BLaER1 treated with 17β-estradiol and CSF1 and Interleukin-3, amounts not matched to agents 10 nM and 100 nM (cell line): ENCODE measurements at regions not wholly inside any gene's neighbourhood (a gene's known extent, or its start where the extent isn't known, plus 50 kb on each side); places are given as distances from the start of the nearest gene placed in this dataset.
"Not testable (repeated sequence)": the region's sequence is repeated elsewhere in the genome, so short reads cannot be mapped to it uniquely, and the experiment has no call there.

Source experiments
- H3K27ac ChIP-seq, 11 experiments: shearing (Covaris generic); formaldehyde crosslinking; 2 replicates each; pipeline ENCODE4 v1.8.1; 2022
- H3K27me3 ChIP-seq, 11 experiments: shearing (Covaris generic); formaldehyde crosslinking; 2 replicates each; pipeline ENCODE4 v1.8.1; 2022
- H3K36me3 ChIP-seq, 11 experiments: shearing (Covaris generic); formaldehyde crosslinking; 2 replicates each; pipeline ENCODE4 v1.8.1; 2022
- H3K4me1 ChIP-seq, 10 experiments: shearing (Covaris generic); formaldehyde crosslinking; 2 replicates each; pipeline ENCODE4 v1.8.1; 2022
- H3K4me2 ChIP-seq, 11 experiments: shearing (Covaris generic); formaldehyde crosslinking; 2 replicates each; pipeline ENCODE4 v1.8.1; 2022
- H3K4me3 ChIP-seq, 10 experiments: shearing (Covaris generic); formaldehyde crosslinking; 2 replicates each; pipeline ENCODE4 v1.8.1; 2022
- H3K9ac ChIP-seq, 11 experiments: shearing (Covaris generic); formaldehyde crosslinking; 2 replicates each; pipeline ENCODE4 v1.8.1; 2022
- H3K9me3 ChIP-seq, 11 experiments: shearing (Covaris generic); formaldehyde crosslinking; replicated peaks in 1 of 11; 2 replicates each; pipeline ENCODE4 v1.8.1; 2022
- H4K20me1 ChIP-seq, 11 experiments: shearing (Covaris generic); formaldehyde crosslinking; 2 replicates each; pipeline ENCODE4 v1.8.1; 2022
- Cebpa-rat ChIP-seq, 11 experiments: shearing (Covaris generic); IDR thresholded peaks; 2 replicates each; pipeline ENCODE4 v1.8.1; 2022

DNA sequence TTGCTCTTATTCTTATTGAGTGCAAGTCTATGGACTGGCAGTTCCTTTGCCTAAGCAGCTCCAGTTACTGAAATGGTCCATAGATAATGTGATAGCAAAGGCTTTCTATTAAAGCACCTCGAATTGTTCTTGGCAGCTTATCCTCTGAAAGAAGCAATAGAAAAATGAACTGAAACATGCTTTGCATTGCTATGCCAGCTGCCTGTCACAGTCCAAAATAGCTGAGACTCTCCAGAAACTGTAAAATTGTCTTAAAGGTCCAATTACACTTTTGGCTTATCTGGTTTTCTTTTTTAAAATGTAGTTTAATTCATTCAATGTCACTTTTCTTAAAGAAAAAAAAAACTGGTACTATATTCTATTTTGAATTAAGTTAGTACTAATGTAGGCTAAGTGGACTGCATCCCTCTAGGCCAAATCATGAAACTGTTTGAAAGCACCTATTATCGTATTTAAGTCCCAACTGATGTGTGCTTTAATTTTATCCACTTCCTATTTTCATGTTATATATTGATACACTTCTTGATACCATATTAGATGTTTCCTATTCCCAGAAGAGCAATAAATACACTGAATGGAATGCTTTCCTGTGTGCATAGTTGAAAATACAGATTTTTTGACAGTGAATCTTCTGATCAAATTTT, 208.0 kb upstream of the DEPDC1 start:
- H3K27me3 ChIP-seq, result no peaks in the 10 kb centered on the region

DNA sequence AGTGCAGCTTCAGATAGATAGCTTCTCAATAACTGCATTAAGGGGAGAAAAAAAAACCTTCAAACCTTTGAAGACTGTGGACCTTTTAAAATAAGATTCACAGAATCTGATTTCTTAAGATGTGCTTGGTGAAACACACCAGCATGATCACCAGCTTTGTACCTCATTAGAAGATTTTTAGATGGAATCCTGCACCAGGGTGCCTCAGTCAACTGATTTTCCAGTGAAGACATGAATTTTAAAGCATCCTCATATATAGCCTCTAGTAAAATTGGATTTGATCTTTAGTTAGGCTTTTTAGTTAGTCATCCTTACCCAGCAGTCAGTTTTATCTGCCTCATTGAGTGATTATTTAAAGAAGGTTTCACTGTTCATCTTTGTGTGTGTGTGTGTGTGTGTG, 208.6 kb upstream of the DEPDC1 start:
- peaks cover 12 to 21% (median 16%) of the 10 kb centered on the region in 11 experiments for H3K9me3 ChIP-seq
- H3K27me3 ChIP-seq, result no peaks in the 10 kb centered on the region
- no peaks in the 10 kb centered on the region for H3K4me1 ChIP-seq
- H3K4me3 ChIP-seq, result no peak overlapping the region
- H4K20me1 ChIP-seq, result no peaks in the 10 kb centered on the region
- H3K4me2 ChIP-seq, result no peak overlapping the region
- no peak overlapping the region for H3K9ac ChIP-seq
- H3K36me3 ChIP-seq, result no peaks in the 10 kb centered on the region
- H3K27ac ChIP-seq, result no peak overlapping the region
- TF ChIP-seq Cebpa-rat (IDR thresholded peaks at IDR 0.05), result no peak

More for the DNA sequence above, 208.0 kb upstream of the DEPDC1 start:
- no peak overlapping the region for H3K27ac ChIP-seq
- TF ChIP-seq Cebpa-rat (IDR thresholded peaks at IDR 0.05), result no peak
- no peaks in the 10 kb centered on the region for H3K36me3 ChIP-seq
- H3K4me3 ChIP-seq, result no peak overlapping the region
- peaks cover 6 to 15% (median 11%) of the 10 kb centered on the region in 11 experiments for H3K9me3 ChIP-seq
- H3K9ac ChIP-seq, result no peak overlapping the region
- H4K20me1 ChIP-seq, result no peaks in the 10 kb centered on the region
- H3K4me1 ChIP-seq, result no peaks in the 10 kb centered on the region
- H3K4me2 ChIP-seq, result no peak overlapping the region

DNA sequence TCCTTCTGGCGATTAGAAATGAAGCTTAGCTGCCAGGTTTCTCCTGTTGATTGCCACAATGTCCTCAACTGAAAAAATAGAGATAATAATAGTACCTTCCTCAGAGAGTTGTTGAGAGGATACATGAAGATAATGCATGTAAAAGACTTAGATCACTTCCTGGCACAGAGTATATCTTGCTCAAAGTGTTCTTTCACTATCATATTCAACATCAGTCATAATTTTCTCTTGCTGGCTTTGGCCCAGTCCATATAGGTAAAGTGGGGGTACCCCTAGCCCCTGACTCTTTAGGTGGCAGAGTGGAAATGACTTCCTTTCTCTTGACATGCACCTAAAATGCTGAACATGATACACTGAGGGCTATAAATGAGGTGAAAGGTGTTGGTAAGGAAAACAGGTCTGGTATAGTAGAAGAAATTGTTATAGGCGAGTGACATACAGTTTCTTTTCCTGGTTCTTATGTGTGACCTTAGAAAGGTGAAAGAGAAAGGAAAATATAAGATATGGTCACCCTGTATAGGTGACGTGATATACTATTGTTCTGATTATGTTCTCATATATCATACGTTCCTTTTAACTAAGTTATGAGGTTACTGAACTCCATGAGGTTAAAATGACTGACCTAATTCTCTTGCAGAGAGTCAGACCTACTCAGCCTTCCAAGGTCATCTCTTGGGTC, 209.9 kb upstream of the DEPDC1 start:
- Histone ChIP-seq H3K9ac (no peak overlapping the region), H3K4me1 (no peaks in the 10 kb centered on the region), H3K36me3 (no peaks in the 10 kb centered on the region), H3K4me2 (no peak overlapping the region), H3K27ac (no peak overlapping the region), H4K20me1 (no peaks in the 10 kb centered on the region), H3K4me3 (no peak overlapping the region), H3K9me3 (peaks cover 16 to 24% (median 20%) of the 10 kb centered on the region in 11 experiments), H3K27me3 (no peaks in the 10 kb centered on the region)
- TF ChIP-seq Cebpa-rat (IDR thresholded peaks at IDR 0.05), result no peak

DNA sequence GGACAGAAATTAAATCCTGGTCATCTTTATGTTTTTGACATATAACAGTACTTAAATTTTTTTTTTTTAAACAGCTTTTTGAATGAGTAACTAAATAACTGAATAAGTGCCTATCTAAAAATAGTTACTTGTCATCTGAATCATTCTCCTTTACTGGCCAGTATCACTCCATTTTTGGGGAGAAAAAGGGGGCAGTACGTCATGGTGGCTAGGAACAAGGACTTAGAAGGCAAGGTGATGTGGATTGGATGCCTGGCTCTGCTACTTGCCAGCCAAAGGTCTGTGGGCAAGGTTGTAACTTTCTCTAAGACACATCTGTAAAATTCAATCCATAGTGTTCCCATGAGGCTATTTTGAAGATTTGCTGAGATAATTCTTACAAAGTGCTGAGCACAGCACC, 220.4 kb upstream of the DEPDC1 start:
- Histone ChIP-seq H3K4me1 (no peaks in the 10 kb centered on the region), H3K9me3 (no peaks in the 10 kb centered on the region), H3K4me3 (no peak overlapping the region), H3K36me3 (no peaks in the 10 kb centered on the region), H3K9ac (no peak overlapping the region), H3K27me3 (no peaks in the 10 kb centered on the region), H3K27ac (no peak overlapping the region), H4K20me1 (no peaks in the 10 kb centered on the region), H3K4me2 (no peak overlapping the region)
- no peak for TF ChIP-seq Cebpa-rat (IDR thresholded peaks at IDR 0.05)

DNA sequence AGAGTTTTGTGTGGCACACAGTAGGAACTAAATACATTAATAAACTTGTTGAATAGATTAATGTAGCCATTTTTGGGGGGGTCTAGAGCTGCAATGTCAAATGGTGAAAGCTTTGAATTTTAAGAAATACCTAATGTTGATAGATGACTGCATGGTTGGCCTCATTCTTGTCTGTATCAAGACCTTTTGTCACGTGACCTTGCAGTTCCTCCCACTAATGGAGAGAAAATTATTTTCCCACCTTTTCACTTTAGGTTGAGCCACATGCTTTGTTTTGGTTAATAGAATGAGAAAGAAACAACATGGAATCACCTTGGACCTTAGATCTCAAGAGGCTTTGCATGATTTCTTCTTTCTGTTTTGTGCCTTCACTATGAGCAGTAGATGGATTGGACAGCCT, 223.6 kb upstream of the DEPDC1 start:
- H3K9ac ChIP-seq, result no peak overlapping the region
- no peak overlapping the region for H3K4me2 ChIP-seq
- H3K9me3 ChIP-seq, result no peaks in the 10 kb centered on the region
- H3K4me3 ChIP-seq, result no peak overlapping the region
- no peaks in the 10 kb centered on the region for H3K4me1 ChIP-seq
- no peaks in the 10 kb centered on the region for H4K20me1 ChIP-seq
- TF ChIP-seq Cebpa-rat (IDR thresholded peaks at IDR 0.05), result no peak
- no peak overlapping the region for H3K27ac ChIP-seq
- no peaks in the 10 kb centered on the region for H3K36me3 ChIP-seq
- no peaks in the 10 kb centered on the region for H3K27me3 ChIP-seq

DNA sequence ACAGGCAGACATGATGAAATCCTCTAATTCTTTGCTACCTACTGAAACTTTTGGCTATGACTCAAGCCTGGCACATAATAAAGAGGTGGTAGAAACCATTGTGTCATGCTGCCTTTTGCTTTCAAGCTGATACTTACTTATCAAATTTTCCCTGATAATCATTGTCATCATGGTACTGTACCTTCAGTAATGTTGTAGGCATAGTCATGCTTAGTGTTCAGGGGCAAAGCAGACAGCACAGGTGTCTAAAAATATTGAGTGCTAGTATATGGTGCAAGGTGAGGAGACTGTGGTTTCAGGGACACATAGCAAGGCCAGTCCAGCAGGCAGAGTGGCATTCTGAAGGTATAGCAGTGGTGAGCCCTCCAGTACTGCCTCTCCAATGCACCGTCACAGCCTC, 226.9 kb upstream of the DEPDC1 start:
- Histone ChIP-seq H4K20me1 (no peaks in the 10 kb centered on the region), H3K27ac (no peak overlapping the region), H3K4me2 (no peak overlapping the region), H3K9me3 (no peaks in the 10 kb centered on the region), H3K9ac (no peak overlapping the region), H3K27me3 (no peaks in the 10 kb centered on the region), H3K36me3 (no peaks in the 10 kb centered on the region), H3K4me1 (no peaks in the 10 kb centered on the region), H3K4me3 (no peak overlapping the region)
- no peak for TF ChIP-seq Cebpa-rat (IDR thresholded peaks at IDR 0.05)

DNA sequence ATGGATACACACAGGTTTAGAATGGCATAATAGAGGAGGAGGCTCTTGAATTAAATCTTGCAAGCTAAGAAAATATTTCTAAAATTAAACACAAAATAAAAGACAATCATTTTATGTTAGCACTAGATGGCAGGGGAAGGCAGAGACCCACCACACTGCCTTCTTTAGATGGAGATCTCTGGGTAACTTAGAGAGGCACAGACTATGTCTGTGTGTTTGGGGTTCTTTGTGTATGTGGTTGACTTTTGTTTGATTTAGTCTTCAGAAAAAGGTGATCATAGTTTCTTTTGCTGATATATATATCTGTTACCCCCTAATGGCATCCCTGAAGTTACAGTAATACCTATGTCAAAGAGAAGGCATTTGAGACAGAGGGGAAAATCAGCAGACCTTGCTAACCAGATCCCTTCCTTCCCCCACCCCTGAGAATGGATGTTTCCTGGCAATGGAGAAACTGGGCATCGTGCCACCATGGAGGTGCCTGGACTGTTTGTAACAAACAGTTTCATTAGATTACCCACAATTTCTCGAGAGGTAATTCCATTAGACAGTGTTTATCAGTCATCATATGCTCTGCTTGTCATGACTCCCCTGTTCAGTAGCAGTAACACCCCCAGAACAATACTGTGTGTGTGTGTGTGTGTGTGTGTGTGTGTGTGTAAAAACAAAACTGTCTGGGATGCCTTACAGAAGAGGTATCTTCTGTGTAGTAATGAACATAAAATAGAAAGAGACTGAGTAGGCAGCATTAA, 228.3 kb upstream of the DEPDC1 start:
- no peak for TF ChIP-seq Cebpa-rat (IDR thresholded peaks at IDR 0.05)
- no peaks in the 10 kb centered on the region for H3K27me3 ChIP-seq

DNA sequence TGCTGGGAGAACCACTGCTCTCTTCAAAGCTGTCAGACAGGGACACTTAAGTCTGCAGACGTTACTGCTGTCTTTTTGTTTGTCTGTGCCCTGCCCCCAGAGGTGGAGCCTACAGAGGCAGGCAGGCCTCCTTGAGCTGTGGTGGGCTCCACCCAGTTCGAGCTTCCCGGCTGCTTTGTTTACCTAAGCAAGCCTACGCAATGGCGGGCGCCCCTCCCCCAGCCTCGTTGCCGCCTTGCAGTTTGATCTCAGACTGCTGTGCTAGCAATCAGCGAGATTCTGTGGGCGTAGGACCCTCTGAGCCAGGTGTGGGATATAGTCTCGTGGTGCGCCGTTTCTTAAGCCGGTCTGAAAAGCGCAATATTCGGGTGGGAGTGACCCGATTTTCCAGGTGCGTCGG, 242.6 kb upstream of the DEPDC1 start:
- not testable (repeated sequence) for H3K36me3 ChIP-seq
- peaks cover 14 to 26% (median 15%) of the 10 kb centered on the region in 11 experiments for H3K9me3 ChIP-seq

More for the DNA sequence above, 228.3 kb upstream of the DEPDC1 start:
- Histone ChIP-seq H3K4me2 (no peak overlapping the region), H3K9ac (no peak overlapping the region), H3K36me3 (no peaks in the 10 kb centered on the region), H3K4me1 (no peaks in the 10 kb centered on the region), H3K4me3 (no peak overlapping the region), H4K20me1 (no peaks in the 10 kb centered on the region), H3K27ac (no peak overlapping the region), H3K9me3 (no peaks in the 10 kb centered on the region)

DNA sequence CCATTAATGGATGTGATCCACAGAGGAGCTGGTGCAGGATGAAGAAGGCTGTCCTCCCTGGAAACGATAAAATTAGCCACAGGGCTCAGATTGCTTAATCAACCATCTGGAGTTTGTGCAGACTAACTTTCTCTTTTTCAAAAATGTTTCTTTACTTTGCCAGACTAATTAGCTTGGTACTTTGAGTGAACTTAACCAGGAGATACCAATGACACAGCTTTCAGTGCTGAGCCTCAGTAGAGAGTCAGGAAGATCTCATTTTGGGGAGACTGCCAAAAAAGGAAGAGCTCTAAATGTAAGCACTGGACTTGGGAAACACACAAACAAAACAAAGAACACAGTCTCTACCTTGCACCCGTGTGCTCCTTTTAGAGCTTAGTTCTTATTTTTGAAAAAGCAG, 248.1 kb upstream of the DEPDC1 start:
- Histone ChIP-seq H3K4me2 (no peak overlapping the region), H3K27me3 (no peaks in the 10 kb centered on the region), H3K4me1 (no peaks in the 10 kb centered on the region), H3K27ac (no peak overlapping the region), H4K20me1 (no peaks in the 10 kb centered on the region), H3K36me3 (peaks cover 0 to 6% (median 0%) of the 10 kb centered on the region in 11 experiments; a peak in 1 of 22 replicates), H3K4me3 (no peak overlapping the region), H3K9me3 (peaks cover 14 to 26% (median 15%) of the 10 kb centered on the region in 11 experiments), H3K9ac (no peak overlapping the region)
- no peak for TF ChIP-seq Cebpa-rat (IDR thresholded peaks at IDR 0.05)

More for the DNA sequence above, 242.6 kb upstream of the DEPDC1 start:
- not testable (repeated sequence) for H3K4me2 ChIP-seq, H3K27me3 ChIP-seq, H3K27ac ChIP-seq, H3K9ac ChIP-seq, H3K4me3 ChIP-seq, H4K20me1 ChIP-seq, H3K4me1 ChIP-seq
